NCI-H2196 (cell line): ENCODE measurements at regions not wholly inside any gene's neighbourhood (a gene's known extent, or its start where the extent isn't known, plus 50 kb on each side); places are given as distances from the start of the nearest gene placed in this dataset.
A peak's percentile ranks its signal among the peaks of the same experiment; 100 is the strongest.

ENCODE experiments used
- DNase-seq: peaks from one replicate; lab custom pipeline; 2025; ENCODE audit not compliant: unreplicated experiment; lab: John Stamatoyannopoulos, UW

DNA sequence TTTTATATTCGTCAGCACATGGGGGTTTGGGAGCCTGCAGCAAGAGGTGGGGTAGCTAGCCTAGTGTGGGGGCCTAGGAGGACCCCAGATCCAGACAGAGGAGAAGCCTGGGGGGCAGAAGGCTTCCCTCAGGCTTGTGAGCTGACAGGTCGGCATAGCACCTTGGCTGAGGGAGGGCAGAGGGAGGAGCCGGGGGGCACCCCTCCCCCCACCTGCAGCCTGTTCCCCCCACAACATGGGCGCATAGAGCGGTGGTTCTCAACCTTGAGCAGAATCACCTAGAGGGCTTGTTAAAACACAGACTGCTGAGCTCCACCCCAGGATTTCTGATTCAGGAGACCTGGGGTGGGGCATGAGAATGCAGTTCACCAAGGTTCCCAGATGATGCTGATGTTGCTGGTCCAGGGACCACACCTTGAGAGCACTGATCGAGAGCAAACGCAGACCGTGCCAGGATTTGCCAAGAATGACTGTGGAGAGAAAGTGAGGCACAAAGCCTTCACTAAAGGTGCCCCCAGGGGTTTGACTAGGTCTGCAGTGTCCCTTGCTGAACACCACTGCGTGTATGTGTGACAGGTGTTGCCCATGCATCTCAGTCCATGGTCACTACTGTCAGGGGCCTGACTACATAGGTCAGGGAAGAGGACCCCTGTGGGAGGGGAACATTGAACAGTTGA, 163.3 kb downstream of the MACROH2A1 start:
- DNase-seq: no peak

DNA sequence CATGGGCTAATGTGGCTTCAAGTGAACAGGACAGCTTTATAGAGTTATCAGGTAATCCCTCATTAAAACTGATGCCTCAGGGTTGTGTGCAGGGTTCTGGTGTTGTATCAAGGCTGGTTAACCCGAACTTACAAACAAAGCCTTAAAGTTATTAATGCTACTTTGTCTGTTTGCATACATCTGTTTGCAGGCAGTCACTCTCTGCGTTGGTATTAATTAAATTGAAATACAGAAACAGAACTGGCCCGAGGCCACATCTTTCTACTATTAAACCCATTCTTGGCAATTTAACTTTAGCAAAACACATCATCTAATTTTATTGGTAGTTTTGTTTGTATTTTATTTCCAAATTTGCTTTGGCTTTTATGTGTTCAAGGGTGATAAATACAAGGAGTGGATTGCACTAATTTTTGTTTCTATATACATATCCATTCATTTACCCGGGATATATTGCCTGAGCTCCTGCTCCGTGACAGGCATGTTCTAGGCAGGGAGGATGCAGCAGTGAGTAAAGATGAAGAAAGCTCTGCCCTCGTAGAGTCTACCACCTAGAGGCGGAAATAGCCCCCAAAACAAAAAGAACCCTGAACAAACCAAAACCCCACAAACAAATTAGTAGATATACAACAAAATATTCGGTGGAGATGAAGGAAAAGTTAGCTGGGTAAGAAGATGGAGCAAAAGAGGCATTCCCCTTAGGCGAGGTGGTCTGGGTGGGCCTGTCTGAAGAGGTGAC, 164.2 kb downstream of the MACROH2A1 start:
- no peak for DNase-seq

DNA sequence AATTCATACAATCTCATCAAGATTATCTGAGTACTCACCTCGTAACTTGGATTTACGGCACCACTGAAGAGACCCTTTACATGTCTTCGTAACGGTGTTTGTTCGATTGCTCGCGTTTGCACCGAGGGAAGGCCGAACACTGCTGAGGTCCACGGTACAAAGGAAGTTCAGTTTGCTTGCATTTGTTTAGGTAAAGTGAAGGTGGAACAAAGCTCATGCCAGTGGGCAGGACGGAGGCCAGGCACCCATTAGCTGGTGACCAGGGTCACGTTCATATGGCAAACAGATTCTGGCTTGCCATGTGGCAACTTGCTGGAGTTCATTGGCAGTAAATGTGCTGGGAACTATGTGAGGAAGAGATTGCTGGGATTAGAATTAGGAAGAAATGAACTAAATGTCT, 164.8 kb downstream of the MACROH2A1 start:
- no peak for DNase-seq

DNA sequence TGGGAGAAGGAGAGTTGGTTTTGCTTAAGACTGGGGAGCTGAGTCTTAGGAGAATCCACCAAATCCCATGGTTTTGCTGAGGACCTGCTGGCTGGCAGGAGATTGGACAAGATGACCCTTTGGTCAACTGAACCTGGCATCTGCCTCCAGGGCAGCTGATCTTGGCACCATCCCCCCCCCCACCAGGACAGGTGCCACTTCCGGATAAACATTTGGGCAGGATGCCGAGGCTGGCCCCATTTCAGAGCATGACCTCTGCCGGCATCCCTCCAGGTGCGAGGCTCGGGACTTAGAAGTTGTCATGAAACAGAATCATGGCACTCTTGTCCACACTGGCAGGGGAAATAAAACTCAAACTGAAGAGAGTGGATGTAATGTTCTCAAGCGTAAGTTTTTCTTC, 165.6 kb downstream of the MACROH2A1 start:
- peak; percentile 73 for DNase-seq

DNA sequence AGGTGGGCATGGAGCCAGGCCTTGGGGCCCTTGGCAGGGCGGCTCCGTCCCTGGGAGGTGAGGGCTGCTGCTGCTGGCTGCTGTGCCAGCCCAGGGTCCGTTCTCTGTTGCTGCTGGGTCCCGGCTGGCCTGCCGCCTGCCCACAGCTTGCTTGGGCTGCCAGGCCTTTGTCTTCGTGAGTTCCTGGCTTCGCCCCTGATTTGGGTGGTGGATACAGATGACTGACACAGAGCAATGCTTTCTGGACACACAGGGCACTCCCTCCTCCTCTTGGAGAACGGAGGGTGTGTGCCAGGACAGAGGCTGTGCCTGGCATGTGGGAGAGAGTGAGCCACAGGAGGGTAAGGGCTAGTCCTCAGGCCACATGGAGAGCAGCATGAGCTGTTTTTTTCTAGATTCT, 166.1 kb downstream of the MACROH2A1 start:
- DNase-seq: peak; percentile 34

DNA sequence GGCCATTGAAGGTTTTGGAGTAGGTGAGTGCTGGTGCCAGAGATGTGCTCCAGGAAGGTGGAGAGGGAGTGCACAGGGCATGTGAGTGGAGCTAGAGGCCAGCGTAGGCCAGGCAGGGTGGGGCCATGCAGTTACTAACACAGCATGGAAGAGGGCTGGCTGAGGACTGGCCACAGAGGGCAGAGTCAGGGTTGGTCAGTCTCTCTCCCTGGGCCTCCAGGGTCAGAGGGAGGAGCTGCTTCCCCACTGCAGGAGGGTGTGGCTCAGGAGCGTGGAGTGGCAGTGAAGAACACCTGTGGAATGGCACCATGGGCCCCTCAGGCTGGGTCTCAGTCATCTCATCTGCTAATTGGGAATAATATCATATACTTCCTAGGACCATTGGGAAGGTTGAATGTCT, 167.7 kb downstream of the MACROH2A1 start:
- DNase-seq: no peak

DNA sequence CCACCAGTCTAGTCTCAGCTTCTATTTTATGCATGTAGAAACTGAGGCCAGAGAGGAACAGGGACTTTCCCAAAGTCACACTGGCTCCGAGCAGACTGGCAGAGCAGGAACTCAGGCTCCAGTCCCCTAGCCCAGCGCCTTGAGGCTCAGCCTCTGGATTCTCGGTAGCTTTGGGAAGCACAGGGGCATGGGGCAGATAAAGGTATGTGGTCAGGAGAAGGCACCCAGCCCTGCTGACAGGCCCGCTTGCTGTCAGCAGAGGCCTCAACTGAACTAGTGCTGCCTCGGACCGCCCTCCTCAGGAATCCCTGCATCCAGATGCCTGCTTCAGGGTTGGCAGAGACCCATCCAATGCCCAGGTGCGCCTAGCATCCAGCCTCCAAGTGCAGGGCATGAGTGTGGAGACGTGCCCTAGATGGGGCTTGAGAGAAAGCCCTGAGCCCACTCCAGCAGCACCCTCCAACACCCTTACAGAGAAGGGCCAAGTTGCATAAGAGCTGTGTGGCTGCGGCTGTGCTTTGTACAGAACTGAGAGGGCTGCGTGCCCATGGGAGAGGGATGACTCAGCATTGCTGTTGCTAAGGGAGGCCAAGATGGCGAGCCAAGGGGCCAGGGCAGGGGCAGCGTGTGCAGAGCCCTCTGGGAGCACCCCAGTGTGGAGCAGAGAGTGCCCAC, 168.6 kb downstream of the MACROH2A1 start:
- no peak for DNase-seq

DNA sequence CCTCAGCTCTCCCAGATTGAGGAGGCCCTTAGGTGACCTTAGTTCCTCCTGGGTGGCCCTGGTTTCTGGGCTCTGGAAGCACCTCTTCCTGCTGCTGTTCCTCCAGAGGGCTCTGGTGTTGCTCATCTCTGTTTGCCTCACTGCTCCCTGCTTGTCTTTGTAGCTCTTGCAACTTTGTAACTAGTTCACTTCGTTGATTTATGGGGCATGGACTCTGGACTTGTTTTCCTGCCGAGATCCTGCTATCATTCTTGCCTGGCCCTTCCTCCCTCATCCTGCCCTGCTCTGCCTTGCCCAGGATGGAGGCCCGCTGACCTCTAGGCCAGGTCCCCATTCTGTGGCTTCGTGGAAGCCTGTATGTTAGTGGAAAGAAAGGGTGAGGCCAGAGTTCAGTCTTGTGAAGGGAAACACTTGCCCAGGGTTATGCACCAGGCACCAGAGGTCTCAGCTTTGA, 169.3 kb downstream of the MACROH2A1 start:
- DNase-seq: no peak

DNA sequence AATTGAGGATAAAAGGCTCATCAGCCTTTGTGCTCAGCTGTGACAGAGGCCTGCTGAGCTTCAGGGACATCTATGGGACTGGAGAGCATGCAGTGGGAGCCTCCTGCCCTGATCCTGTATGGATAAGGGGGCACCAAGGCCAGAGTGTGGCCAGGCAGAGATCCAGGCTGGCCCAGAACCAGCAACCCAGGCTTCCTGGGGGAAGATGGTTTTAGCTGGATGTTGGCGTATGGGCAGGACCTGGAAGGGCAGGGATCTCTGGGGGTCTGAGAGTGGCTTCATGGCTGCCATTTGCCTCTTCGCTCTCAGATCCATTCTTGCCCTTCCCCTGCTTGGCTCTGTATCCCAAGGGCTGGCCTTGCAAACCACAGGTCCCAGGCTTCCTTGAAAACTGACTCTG, 169.9 kb downstream of the MACROH2A1 start:
- no peak for DNase-seq

DNA sequence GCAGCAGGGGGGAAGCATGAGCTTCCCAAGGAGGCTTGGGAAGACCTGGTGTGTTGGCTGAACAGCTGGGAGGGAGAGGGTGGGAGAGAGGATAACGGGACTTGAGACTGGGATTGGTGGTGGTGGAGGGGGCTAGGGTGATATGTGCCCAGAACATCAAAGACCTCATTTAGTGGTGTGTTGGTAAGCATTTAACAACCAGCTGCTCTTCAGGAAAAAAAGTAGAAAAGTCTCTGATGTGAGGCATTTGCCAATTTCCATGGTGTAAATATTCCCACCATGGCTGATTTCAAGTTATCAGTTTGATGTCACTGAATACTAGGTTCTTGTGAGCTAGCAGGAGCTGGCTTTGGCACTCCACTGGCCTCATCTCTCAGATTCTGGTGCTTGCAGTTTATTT, 170.8 kb downstream of the MACROH2A1 start:
- DNase-seq: no peak

DNA sequence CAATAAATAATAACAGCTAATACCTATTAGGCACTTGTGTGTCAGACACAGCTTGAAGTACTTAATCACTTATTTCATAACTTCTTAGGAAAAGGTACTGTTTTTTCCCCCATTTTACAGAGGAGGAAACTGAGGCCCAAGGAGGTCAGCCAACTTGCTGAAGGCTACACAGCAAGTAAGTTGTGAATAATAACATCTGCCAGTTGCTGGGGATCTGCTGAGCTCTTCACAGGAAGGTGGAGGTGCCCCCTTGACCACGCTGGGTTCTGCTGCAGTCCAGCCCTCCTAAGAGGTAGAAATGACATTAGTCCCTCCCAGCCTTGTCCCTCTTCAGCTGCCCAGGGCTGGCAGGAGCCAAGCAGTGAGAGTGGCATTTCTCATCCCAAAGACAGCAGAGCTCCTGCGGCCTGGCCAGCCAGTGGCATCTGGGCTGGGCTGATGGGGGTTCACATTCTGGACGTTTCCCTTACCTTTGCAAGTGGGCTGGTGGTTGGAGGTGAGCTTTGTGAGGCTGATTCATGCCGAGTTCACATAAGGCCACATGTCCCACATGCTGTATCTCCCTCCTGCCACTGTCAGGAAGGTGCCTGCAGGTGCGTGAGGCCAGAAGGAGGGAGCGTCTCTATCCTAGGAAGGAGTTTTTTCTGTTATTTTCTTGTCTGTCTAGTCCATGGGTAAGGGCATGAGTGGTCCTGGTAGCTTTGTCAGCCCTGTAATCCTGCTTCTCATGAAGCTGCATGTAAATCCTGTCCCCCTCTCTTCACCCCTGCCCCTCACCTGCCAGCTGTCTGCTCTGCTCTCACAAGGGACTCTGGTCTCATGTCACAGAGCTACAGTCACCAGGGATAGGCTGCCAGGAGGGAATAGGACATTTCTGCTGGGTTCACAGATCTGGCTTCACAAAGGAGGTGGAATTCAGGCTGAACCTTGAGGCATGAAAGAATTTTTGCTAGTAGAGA, 171.7 kb downstream of the MACROH2A1 start:
- no peak for DNase-seq

DNA sequence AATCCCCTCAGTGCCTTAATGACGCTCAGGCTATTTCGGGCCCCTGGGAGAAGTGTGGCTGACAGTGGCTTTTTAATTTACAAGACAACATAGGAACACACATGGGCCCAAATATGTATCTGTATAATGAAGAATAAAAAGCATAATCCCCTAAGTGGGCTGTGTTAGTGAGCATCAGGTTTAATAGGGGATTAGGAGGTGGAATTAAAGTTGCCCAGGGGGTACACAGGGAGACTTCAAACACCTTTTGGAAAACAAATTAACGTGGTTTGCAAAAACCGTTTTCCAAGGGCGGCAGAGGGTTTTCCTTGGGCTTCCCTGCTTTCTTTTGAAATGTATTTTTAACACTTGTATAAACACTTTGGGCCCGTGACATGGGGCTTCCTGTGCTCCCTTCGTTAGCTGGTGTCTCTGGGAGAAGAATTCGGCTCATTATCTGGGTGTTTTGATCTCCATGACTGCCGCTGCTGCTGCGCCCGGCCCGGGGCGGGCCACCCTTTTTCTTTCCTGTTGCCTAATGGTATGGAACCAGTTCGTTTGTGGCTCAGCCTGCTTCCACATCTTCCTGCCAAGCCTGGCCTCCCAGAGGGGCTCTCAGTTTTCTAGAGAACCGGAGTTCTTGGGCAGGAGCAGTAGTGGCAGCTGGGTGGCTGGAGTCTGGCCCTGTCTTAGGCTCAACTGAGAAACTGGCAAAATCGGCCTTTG, 173.0 kb downstream of the MACROH2A1 start:
- DNase-seq: no peak

DNA sequence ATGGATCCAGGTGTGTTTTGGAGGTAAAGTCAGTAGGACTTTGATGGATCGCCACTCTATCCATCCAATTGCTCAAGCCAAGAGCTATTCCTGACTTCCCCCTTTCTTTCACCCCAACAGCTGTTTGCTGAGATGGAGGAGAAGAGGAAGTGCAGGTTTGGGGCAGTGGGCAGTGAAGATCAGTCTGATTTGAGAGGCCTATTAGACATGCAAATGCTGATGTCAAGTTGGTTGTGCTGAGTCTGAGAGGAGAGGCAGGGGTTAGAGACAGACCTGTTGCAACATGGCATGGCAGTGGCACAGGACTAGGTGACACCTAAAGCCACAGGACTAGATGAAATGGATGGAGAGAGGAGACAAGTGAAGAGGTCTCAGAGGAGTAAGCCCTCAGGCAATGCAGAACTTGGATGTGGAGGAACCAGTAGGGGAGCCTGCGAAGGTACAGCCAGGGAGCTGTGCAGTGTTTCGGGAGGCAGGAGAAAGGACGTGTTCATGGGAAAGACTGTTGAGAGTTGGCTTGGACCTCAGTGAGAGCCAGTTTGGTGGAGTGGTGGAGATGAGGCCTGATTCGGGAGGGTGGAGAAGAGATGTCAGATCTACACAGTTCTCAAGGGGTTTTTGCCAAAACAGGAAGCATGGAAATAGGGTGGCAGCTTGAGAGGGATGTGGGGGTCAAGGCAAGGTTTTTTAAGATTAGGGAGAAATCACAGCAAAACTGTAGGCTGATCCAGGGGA, 175.0 kb downstream of the MACROH2A1 start:
- no peak for DNase-seq

DNA sequence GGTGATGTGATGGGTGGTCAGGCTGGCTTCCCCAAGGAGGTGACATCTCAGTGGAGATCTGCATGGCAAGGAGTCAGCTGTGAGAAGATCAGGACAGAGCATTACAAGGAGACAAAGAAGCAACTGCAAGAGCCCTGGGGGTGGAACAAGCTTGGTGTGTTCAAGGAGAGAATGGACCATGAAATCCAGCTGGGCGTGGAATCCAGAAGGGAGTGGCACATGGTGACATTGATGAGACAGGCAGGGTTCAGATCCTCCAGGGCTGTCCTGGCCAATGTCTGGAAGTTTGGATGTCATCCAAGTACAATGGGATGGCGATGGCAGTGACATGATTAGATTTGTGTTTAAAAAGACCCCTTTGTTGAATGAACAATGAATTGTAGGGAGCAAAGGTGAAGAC, 175.6 kb downstream of the MACROH2A1 start:
- DNase-seq: no peak

DNA sequence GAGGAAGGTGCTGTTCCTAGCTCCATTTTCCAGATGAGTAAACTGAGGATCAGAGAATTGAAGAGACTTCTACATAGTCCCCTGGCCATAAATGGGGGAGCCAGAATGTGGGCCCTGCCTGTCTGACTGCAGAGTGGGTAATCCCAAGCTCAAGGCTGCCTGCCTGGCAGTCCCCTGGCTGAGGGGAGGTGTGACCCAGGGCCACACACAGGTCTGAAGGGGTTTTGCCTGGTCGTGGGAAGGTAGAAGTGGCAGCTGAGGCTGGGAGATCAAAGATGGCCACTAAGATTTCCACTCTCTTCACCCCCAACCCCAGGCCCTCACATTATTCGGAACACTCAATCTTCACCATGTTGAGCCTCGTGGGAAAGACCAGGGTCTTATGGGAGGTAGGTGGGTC, 176.3 kb downstream of the MACROH2A1 start:
- no peak for DNase-seq

DNA sequence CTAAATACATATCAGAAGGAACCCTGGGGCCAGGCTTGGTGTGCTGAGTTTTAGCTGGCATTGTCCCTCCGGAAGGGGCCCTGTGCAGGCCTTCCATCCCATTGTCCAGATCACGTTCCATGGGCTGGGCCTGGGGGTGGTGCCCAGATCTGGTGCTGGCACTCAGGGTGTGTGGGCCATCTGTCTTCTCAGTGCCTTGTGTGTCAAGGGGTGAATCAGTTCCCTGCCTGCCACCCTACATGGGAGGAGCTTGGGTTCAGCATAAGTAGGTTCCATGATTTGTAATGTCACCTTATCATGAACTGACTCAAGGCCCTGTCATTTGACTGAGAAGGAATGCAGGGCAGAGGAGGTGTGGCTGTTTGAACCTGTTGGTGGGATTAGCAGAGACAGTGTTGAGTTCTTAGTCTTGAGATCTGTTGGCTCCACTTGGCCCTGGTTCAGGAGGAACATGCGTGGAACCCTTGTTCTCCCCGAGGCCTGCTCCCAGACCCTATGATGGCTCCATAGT, 176.8 kb downstream of the MACROH2A1 start:
- no peak for DNase-seq

DNA sequence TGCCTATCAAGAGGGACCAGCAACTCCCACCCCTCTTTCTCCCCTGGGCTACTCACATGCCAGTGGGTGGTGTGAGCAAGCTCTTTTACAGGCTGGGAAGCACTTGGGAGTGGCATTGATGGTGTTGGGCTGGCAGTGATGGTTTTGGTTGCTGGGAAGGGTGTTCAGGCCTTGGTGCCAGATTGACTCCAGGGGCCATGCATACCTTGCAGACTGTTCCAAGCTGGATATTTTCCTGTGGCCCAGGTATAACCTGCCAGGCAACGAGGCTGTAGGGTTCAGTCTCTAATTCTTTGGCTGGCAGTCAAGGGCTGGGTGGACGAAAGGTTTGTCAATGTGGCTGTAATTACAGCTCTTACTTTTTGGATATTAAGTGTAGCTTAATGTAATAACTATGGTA, 177.3 kb downstream of the MACROH2A1 start:
- no peak for DNase-seq

DNA sequence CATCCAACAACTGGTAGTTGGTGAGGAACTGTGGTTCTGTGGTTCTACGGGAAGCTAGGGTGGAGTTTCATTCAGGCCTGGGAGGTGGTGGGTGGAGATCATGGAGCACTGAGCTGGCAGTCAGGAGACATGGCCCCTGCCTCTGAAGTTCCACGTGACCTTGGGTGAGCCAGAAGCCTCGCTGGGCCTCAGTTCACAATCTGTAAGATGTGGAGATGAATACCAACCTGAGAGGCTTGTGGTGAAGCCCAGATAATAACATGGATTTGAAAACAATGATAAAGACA, 177.9 kb downstream of the MACROH2A1 start:
- no peak for DNase-seq

DNA sequence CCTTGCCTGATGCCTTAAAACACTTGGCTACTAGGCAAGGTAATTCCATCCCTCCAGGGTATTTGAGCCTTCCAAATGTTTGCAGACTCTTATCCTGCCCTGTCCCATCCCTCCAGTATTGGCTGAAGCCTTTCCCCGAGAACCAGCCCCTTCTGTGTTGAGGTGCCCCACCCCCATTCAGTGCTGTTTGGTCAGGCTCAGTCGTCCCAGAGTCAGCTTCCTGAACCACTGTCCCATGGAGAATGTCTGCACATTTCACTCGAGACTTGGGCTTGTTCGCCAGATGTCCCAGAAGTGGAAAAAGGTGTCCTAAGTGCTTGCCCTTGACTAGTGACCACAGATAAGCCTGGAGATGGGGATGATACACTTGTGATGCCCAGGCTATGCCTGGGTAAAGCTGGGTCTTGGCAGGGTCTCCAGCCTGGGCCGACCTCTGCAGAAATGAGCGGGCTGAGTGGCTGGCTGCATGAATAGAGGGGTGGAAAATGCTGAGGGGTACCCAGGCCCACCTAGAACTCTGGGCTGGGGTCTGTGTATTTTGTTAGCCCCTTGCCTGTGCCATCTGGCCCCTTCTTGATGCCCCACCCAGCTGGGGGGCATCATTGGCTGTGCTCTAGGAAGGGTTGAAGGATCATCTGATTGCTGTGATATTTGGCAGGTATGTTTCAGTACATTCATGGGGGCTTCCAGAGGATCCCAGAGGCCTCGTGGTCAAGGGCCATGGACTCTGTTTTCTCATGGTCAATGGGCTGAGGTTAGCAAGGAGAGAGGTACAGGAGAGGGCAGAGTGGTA, 178.4 kb downstream of the MACROH2A1 start:
- DNase-seq: no peak
